Lower lobe of right lung (tissue), 2 donors: ENCODE measurements at regions not wholly inside any gene's neighbourhood (a gene's known extent, or its start where the extent isn't known, plus 50 kb on each side); places are given as distances from the start of the nearest gene placed in this dataset.

ENCODE experiments used
- ATAC-seq, 2 donors: fragments of 200-7000 bp; cut with Tn5 transposase; one replicate each; pipeline ENCODE4 v1.9.1; 2020 to 2022; ENCODE audit warnings: mild to moderate bottlenecking in 2 of 2, moderate library complexity in 2 of 2
- DNase-seq: peaks from one replicate; pipeline ENCODE4 v3.0.0-alpha.2; 2020
- H3K27ac ChIP-seq: fragments of 200-600 bp; one replicate; pipeline ENCODE4 v1.8.0; 2022
- H3K27me3 ChIP-seq: fragments of 200-600 bp; one replicate; pipeline ENCODE4 v1.8.0; 2022; ENCODE audit warnings: low read depth
- H3K36me3 ChIP-seq: fragments of 200-600 bp; one replicate; pipeline ENCODE4 v1.8.0; 2022; ENCODE audit warnings: mild to moderate bottlenecking
- H3K4me1 ChIP-seq: fragments of 200-600 bp; one replicate; pipeline ENCODE4 v1.8.0; 2022
- H3K4me3 ChIP-seq: fragments of 200-600 bp; one replicate; pipeline ENCODE4 v1.8.0; 2022; ENCODE audit warnings: mild to moderate bottlenecking
- H3K9me3 ChIP-seq: fragments of 200-600 bp; one replicate; pipeline ENCODE4 v1.8.0; 2022
- CTCF ChIP-seq: fragments of 200-600 bp; IDR thresholded peaks from one replicate; pipeline ENCODE4 v1.8.0; 2022; ENCODE audit warnings: antibody characterized with exemption, mild to moderate bottlenecking
- intact Hi-C: fragments of 100-400 bp; cut with DNase I; formaldehyde crosslinking; loops from one replicate; pipeline ENCODE4 v1.11.0; 2022
- donor health status: DM: no; HTN: yes; CAD: no; lungs with severe emphysema.

- intact Hi-C loops, result no loop called here
- peaks cover 14% of the 10 kb centered on the region for H3K9me3 ChIP-seq
- no peak overlapping the region for H3K27ac ChIP-seq
- ATAC-seq (no peak), DNase-seq (no peak)
- H3K36me3 ChIP-seq, result no peaks in the 10 kb centered on the region
- H3K4me1 ChIP-seq, result no peaks in the 10 kb centered on the region
- no peak for TF ChIP-seq CTCF
- H3K27me3 ChIP-seq, result no peaks in the 10 kb centered on the region
- no peak overlapping the region for H3K4me3 ChIP-seq
Measured at GRCh38 chr1:29559056-29559455, 322.7 kb downstream of the PTPRU start.

GRCh38 chr1:29557701-29558600 lies 321.6 kb downstream of the PTPRU start:
- Histone ChIP-seq H3K27ac (no peak overlapping the region), H3K4me3 (no peak overlapping the region), H3K27me3 (no peaks in the 10 kb centered on the region), H3K4me1 (no peaks in the 10 kb centered on the region), H3K36me3 (no peaks in the 10 kb centered on the region), H3K9me3 (peaks cover 4% of the 10 kb centered on the region)
- TF ChIP-seq CTCF, result no peak
- DNase-seq (no peak), ATAC-seq (no peak)
- intact Hi-C loops, result no loop called here

- no peaks in the 10 kb centered on the region for H3K36me3 ChIP-seq
- ATAC-seq, result no peak
- no peak for DNase-seq
- no peak overlapping the region for H3K27ac ChIP-seq
- intact Hi-C loops, result no loop called here
- no peaks in the 10 kb centered on the region for H3K4me1 ChIP-seq
- no peak overlapping the region for H3K4me3 ChIP-seq
- H3K9me3 ChIP-seq, result no peaks in the 10 kb centered on the region
- no peaks in the 10 kb centered on the region for H3K27me3 ChIP-seq
- no peak for TF ChIP-seq CTCF
Measured at GRCh38 chr1:29557066-29557465, 320.7 kb downstream of the PTPRU start.

DNA sequence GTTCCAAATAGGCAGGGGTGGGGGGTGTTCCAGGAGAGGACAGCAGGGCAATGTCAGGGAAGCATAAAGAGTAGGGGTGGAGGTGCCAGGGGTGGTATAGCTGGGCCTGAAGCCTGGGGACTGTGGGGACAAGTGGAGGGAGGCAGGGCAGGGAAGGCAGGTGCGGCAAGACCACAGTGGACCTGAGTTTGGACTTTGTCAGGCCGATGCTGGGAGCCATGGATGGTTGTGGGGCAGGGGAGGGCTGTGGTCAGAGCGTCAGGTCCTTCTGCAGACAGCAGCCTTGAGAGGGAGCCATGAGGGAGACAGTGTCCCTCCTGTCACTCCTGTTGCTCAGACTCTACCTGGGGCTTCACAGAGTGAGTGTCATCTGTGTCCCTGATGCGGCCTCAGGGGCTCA lies 320.3 kb downstream of the PTPRU start:
- Histone ChIP-seq H3K4me3 (no peak overlapping the region), H3K4me1 (no peaks in the 10 kb centered on the region), H3K9me3 (no peaks in the 10 kb centered on the region), H3K27me3 (no peaks in the 10 kb centered on the region), H3K27ac (no peak overlapping the region), H3K36me3 (no peaks in the 10 kb centered on the region)
- ATAC-seq, result no peak
- DNase-seq, result no peak
- no peak for TF ChIP-seq CTCF
- intact Hi-C loops, result no loop called here

DNA sequence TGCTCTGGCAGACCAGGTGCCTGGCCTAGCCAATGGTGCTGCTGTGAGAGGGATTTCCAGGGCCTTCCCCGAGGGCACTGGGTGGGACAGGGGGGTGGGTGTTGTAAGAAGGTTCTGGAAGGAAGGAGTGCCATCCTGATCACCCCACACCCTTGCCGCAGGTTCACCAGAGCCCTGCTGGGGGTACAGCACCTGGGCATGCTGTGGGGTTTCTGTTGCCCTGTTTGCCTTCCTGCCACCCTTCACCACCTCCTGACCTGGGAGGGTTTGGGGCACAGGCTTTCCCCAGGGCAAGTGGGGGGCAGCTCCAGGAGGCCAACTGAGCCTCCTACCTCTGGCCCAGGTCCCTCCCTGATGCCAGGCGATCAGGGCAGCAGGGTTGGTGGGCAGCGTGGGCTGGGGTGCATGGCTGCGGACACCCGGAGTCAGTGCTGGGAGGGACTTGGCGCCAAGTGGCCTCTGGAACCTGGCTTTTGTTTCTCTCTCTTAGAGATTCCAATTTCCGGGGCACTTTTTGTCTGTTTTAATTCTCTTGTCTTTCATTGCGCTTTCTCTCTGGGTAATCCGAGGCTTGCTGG lies 318.8 kb downstream of the PTPRU start:
- Histone ChIP-seq H3K27ac (no peak overlapping the region), H3K9me3 (no peaks in the 10 kb centered on the region), H3K36me3 (no peaks in the 10 kb centered on the region), H3K27me3 (no peaks in the 10 kb centered on the region), H3K4me1 (no peaks in the 10 kb centered on the region), H3K4me3 (no peak overlapping the region)
- no peak for TF ChIP-seq CTCF
- DNase-seq (no peak), ATAC-seq (no peak)
- intact Hi-C loops, result no loop called here
